ENCODE measurements at regions not wholly inside any gene's neighbourhood (a gene's known extent, or its start where the extent isn't known, plus 50 kb on each side); places are given as distances from the start of the nearest gene placed in this dataset.

GRCh38 chr10:78942091-78942501 is 126.7 kb upstream of the ZMIZ1 start:
- no peak for DNase-seq

GRCh38 chr10:78944723-78945312 is 123.9 kb upstream of the ZMIZ1 start:
- DNase-seq = no peak

GRCh38 chr10:78945838-78946237 is 122.9 kb upstream of the ZMIZ1 start:
- no peak for DNase-seq

- no peak for DNase-seq
Measured at GRCh38 chr10:78947226-78947625, 121.5 kb upstream of the ZMIZ1 start.

- DNase-seq = no peak
Measured at GRCh38 chr10:78947733-78948132, 121.0 kb upstream of the ZMIZ1 start.

GRCh38 chr10:78948621-78949030 is 120.1 kb upstream of the ZMIZ1 start:
- DNase-seq = no peak

DNA sequence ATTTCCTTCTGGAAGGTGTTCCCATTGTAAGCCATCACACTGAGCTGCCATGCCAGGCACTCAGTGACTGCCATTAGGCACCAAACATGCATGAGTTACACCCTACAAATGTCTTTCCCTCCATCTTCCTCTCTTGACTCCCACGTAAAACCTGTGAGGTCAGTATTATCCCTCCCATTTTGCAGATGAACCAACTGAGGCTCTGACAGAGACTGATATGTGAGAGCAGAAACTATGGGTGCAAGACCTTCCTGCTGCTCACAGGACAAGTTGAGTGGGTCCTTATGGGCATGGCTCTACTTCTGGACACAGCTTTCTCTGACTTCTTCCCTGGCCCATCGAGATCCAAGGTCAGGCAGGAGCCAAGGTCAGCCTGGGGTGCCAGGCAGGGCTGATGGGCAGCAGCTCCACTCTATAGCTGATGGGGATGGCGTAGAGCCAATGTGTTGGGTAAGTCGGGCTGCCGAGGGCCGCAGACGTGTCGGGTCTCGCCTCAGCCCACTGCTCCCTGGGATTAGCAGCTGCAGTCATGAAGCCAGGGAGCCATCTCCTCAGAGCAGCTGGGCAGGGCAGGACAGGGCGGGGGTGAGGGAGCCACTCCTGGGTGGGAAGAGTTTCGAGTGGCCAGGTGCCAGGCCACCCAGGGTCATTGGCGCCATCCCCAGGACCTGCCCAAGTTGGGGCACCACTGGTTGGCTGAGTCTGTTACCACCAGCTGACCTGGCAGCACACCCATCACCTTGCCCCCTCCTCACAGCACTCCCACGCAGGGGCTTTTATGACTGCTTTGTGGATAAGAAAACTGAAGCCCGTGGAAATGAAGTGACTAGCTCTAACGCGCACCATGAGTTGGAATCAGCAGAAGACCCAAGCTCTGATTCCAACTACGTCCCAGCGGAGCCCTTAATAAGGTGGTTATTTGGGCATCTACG is 117.8 kb upstream of the ZMIZ1 start:
- DNase-seq = no peak

- DNase-seq = no peak
Measured at GRCh38 chr10:78952030-78952429, 116.7 kb upstream of the ZMIZ1 start.

GRCh38 chr10:78952686-78953085 is 116.1 kb upstream of the ZMIZ1 start:
- DNase-seq = no peak

DNA sequence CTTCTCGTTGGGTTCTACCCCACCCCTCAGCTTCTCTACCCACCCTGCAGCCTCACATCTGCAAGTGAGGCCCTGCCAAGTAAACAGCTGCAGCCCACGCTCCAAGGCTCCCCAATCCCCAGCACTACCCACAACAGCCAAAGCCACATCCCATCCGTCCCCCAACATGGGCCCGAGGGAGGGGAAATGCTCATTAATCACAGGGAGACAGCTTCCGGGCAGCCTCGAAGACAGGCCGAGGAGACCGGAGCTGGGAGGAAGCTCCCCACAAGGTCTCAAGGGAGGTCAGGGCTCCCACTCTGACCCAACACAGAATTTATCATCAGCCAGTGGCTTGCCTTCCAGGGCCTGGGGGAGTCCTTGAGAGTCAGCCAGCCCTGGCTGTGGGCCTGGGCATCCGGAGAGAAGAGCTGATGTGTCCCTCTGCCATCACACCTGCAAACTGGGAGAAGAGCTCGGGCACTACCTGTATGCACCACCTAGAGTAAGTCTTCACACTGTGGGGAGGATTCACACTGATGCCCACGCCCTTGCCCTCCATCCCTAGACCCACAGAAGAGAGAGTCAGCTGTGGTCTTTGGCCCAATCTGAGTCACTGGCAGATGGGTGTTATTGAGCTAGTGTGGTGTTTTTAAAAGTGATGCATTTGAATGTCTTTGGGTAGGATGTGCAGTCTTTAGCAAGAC is 115.5 kb upstream of the ZMIZ1 start:
- no peak for DNase-seq

DNA sequence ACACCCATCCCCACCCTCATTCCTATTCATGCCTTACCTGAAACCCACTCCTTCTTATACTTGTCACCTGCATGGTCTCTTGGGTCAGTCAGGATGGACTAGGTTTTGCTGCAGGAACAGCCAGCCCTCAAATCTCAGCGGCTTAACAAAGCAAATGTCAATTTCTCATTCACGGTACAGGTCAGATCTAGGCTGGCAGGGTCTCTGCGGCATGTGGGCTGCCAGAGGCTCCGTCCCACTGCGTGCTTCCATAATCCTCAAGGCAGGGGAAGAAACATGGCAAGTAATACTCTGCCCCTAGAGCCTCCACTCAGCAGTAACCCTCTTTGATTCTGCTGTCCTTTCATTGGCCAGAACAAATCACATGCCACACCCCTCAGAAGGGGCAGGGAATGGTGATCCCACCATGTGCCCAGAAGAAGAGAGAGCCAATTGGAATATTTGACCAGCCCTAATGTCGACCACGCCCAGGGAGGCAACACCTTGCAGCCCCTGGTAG is 114.9 kb upstream of the ZMIZ1 start:
- DNase-seq = no peak

- no peak for DNase-seq
Measured at GRCh38 chr10:78954689-78955088, 114.1 kb upstream of the ZMIZ1 start.

DNA sequence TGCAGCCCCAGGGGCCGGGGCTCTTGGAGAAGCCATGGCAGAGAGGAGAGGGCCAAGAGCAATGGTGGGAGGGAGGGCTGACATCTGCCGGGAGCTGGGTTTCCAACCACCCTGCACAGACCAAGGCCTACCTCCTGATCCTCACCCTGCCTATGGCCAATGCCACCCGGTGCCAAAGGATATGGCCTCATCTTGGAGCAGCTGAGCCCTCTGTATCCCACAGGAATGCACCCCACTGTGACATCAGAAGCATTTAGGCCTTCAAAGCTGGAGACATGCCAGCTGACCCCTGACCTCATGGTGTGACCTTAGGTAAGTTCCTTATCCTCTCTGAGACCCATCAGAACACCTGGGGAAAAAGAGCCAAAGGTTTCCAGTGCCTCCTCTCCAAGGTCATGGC is 113.6 kb upstream of the ZMIZ1 start:
- DNase-seq = no peak

DNA sequence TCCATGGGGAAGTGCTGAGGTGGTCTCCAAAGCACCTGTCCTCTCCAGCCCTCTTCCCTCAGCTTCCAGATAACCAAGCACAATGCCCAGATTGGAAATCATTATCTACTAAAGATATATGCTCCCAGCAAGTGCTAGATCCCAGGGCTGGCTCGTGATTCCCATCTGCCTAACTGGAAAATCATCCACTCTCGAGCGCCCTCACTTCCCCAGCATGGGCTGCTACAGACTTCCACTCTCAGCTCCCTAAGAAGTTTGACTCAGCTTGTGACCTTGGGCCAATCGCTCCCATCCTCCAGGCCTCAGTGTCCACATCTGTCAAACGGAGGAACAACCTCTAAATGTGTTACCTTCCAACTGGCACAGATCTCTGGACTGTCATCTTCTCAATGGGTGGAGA is 112.4 kb upstream of the ZMIZ1 start:
- no peak for DNase-seq

DNA sequence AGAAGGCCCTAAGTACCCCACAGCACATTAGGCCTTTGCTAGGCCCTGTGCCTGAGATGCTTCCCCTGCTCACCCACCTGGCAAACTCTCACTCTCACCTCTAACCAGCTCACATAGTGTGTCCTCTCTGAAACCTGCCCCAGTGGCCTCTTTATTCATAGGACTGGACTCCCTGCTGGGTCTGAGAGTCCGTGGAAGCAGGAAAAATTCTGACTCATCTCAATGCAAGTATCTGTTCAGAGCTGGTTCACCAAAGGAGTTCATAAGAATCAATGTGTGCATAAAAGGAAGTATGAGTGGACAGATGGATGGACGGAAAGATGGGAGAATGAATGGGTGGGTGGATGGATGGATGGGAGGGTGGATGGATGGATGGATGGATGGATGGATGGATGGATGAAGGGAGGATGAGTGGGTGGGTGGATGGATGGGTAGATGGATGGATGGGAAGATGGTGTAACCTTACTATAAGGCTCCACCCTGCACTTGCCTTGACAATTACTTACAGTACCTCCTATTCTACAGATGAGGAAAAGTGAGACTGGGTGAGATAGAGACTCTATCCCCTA is 111.2 kb upstream of the ZMIZ1 start:
- no peak for DNase-seq

DNA sequence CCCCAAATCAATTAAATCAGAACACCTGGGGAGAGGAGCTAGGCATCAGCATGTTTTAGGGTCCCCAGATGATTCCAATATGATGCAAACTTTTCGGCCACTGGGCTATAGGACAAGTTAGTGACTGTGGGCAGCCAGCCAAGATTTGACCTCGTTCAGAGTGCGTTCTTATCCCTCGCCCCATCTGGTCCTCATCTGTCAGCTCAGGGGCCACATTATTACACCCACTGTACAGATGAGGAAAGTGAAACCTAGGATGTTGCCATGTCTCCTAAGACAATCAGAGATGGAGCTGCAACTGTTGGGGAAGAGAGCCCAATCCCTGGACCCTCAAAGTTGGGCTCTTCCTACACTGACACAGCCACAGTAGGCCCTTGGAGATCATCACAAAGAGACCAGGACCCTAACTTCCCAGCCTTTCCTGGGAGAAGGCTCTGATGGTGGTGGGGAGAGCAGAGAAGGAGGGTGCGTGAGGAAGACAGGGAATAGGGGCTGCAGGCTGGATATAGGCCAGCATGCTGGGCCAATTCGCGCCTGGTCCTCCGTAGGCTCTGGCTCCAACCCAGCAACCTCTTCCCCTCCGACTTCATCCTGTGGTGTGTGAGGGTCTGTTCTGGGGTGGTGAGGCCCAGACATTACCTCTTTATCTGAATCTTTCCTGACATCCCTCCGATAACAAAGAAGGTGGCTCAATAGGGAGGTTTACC is 109.4 kb upstream of the ZMIZ1 start:
- no peak for DNase-seq

DNA sequence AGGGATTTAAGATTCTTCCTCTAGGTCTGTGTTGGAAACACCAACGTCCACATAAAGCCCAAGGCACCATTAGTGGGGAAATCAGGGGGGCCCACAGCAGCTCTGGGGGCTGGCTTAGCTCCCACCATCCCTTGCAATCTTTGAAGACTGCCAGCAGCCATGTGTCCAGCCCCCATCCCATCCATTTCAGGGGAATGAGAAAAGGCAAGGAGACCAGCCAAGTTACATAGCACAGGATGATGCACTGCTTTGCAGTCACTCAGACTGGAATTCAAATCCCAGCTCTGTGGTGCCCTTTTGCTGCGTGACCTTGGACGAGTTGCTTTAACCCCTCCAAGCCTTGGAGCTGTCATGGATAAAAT is 108.9 kb upstream of the ZMIZ1 start:
- no peak for DNase-seq

- DNase-seq = no peak
Measured at GRCh38 chr10:78960316-78960800, 108.4 kb upstream of the ZMIZ1 start.

DNA sequence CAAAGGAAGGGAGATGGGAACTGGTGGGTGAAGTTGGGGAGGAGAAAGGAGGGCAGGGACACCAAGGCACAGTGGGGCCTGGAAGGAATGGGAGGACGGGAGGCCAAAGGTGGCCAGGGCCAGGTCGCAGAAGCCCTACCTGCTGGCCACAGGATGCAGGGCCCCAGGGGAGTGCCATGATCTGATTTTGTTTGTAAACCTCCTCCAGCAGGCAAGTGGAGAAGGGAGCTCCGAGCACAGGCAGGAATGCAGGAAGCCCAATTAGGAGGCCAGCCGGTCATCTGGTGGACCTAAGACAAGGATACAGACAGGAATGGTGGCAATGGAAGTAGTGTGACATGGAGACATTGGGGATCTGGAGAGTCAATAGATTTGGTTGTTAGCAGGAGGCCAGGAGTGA is 107.0 kb upstream of the ZMIZ1 start:
- no peak for DNase-seq

- no peak for DNase-seq
Measured at GRCh38 chr10:78963074-78964034, 105.4 kb upstream of the ZMIZ1 start.

- no peak for DNase-seq
Measured at GRCh38 chr10:78964274-78964951, 104.4 kb upstream of the ZMIZ1 start.
